Progenitor cell of endocrine pancreas (in vitro differentiated cells): ENCODE measurements at regions not wholly inside any gene's neighbourhood (a gene's known extent, or its start where the extent isn't known, plus 50 kb on each side); places are given as distances from the start of the nearest gene placed in this dataset.

Source experiments
- DNase-seq: peaks from one replicate; pipeline ENCODE4 v3.0.0; 2021; ENCODE audit warnings: low spot score; ENCODE audit not compliant: unreplicated experiment
- H3K27ac Mint-ChIP-seq: 2 replicates; pipeline ENCODE4 v1.8.0; 2021; ENCODE audit warnings: mild to moderate bottlenecking, moderate library complexity, mixed read lengths
- H3K27me3 Mint-ChIP-seq: 2 replicates; pipeline ENCODE4 v1.8.0; 2021; ENCODE audit warnings: mixed read lengths
- H3K36me3 Mint-ChIP-seq: 2 replicates; pipeline ENCODE4 v1.8.0; 2022; ENCODE audit warnings: mixed read lengths; ENCODE audit not compliant: insufficient read depth
- H3K4me1 Mint-ChIP-seq: 2 replicates; pipeline ENCODE4 v1.8.0; 2021; ENCODE audit warnings: low read depth, mixed read lengths
- H3K4me3 Mint-ChIP-seq: 2 replicates; pipeline ENCODE4 v1.8.0; 2021; ENCODE audit warnings: low read depth, mild to moderate bottlenecking, moderate library complexity, mixed read lengths
- H3K9me3 Mint-ChIP-seq: 2 replicates; pipeline ENCODE4 v1.8.0; 2021; ENCODE audit warnings: low read depth, mixed read lengths
- TF ChIP-seq, protein P1 (sequence below): fragments of 200-600 bp; sonication (generic); IDR thresholded peaks from one replicate; pipeline ENCODE4 v1.5.0; 2021; ENCODE audit warnings: antibody characterized with exemption, mild to moderate bottlenecking; ENCODE audit not compliant: unreplicated experiment

DNA sequence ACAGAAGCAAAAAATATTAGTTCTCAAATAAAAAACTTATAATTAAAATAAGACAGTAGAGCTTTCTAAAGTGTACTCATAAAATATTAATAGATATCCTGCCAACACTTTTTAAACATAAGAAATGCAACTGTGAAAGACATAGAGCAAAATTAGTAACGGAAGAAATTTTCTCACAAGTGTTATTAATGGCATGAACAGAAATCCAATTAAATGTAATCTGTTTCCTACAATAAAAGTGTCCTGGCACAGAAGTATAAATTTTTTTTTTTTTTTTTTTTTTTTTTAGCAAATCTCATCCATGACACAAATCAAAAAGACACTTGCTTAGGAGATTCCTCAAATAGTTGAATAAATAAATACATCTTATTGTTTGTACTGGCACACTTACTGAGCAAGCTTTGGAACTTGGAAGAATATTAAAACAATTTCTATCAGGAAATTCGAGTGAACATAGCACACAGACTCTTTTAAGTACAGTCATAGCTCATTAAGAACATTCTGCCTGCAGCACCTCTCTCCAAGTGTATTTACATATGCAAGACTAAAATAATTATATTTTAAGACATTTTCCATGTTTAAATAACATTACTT lies 227.2 kb upstream of the ROBO2 start:
- Mint-ChIP-seq H3K36me3 (no peaks in the 10 kb centered on the region), H3K9me3 (no peaks in the 10 kb centered on the region), H3K27me3 (peaks cover 13% of the 10 kb centered on the region), H3K4me1 (peaks cover 8% of the 10 kb centered on the region), H3K4me3 (no peak overlapping the region), H3K27ac (no peak overlapping the region)
- TF ChIP-seq, protein P1, sequence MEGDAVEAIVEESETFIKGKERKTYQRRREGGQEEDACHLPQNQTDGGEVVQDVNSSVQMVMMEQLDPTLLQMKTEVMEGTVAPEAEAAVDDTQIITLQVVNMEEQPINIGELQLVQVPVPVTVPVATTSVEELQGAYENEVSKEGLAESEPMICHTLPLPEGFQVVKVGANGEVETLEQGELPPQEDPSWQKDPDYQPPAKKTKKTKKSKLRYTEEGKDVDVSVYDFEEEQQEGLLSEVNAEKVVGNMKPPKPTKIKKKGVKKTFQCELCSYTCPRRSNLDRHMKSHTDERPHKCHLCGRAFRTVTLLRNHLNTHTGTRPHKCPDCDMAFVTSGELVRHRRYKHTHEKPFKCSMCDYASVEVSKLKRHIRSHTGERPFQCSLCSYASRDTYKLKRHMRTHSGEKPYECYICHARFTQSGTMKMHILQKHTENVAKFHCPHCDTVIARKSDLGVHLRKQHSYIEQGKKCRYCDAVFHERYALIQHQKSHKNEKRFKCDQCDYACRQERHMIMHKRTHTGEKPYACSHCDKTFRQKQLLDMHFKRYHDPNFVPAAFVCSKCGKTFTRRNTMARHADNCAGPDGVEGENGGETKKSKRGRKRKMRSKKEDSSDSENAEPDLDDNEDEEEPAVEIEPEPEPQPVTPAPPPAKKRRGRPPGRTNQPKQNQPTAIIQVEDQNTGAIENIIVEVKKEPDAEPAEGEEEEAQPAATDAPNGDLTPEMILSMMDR, result no peak
- no peak for DNase-seq

- H3K27ac Mint-ChIP-seq, result no peak overlapping the region
- H3K36me3 Mint-ChIP-seq, result peaks cover 2% of the 10 kb centered on the region
- TF ChIP-seq, protein P1, result no peak
- no peak for DNase-seq
- H3K4me3 Mint-ChIP-seq, result no peak overlapping the region
- H3K4me1 Mint-ChIP-seq, result peaks cover 20% of the 10 kb centered on the region
- H3K27me3 Mint-ChIP-seq, result peaks cover 11% of the 10 kb centered on the region
- H3K9me3 Mint-ChIP-seq, result peaks cover 12% of the 10 kb centered on the region
These were observed 224.3 kb upstream of the ROBO2 start for GRCh38 chr3:76815561-76815960.

- DNase-seq, result no peak
- no peak overlapping the region for H3K4me3 Mint-ChIP-seq
- TF ChIP-seq, protein P1, result no peak
- peaks cover 12% of the 10 kb centered on the region for H3K9me3 Mint-ChIP-seq
- H3K4me1 Mint-ChIP-seq, result peaks cover 20% of the 10 kb centered on the region
- peaks cover 16% of the 10 kb centered on the region for H3K27me3 Mint-ChIP-seq
- H3K36me3 Mint-ChIP-seq, result peaks cover 2% of the 10 kb centered on the region
- H3K27ac Mint-ChIP-seq, result no peak overlapping the region
These were observed 219.4 kb upstream of the ROBO2 start for GRCh38 chr3:76820481-76820880.

DNA sequence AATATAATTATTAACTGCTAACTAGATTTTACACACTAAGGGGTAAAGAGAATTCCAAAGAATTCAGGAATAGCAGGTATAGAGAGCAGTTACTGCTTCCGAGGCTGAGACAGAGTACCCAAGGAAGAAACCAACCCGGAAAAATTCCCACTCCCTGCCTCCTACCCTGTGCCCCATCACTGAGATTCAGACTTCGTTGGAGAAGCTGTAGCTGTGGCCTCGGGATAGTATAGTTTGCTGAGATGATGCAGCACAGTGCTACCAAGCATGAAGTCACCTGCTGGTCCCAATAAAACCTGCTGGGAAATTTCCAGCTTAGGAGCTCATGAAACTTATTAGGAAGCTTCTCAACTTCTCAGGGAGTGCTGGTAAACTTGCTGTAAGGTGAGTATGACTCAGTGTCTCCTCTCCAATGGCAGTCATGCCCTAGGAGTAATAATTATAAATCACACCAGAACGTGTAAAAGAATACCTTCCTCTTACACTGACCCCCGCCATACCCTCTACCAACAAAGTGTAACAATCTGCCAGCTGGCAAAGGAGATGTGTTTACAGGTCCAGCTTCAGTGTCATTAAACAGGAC lies 215.2 kb upstream of the ROBO2 start:
- no peaks in the 10 kb centered on the region for H3K9me3 Mint-ChIP-seq
- peaks cover 18% of the 10 kb centered on the region for H3K4me1 Mint-ChIP-seq
- H3K36me3 Mint-ChIP-seq, result no peaks in the 10 kb centered on the region
- DNase-seq, result no peak
- TF ChIP-seq, protein P1, result no peak
- H3K4me3 Mint-ChIP-seq, result no peak overlapping the region
- peaks cover 17% of the 10 kb centered on the region for H3K27me3 Mint-ChIP-seq
- H3K27ac Mint-ChIP-seq, result no peak overlapping the region

DNA sequence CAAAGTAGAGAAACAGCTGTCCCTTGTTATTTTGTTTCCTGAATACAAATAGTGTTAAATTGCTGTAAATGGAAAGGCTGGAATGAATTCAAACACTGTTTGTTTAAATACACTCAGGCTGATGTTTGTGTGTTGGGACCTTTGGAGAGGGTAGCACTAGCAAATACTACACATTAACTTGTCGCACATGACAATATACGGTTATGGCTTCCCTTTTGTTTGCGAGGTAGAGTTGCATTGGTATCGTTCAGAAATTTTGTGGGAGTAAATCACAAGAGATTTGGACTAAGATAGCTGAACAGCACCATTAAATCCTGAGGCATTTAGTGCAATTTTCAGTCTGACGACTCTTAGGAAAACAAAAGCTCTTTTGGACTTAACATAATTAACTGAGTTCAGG lies 213.0 kb upstream of the ROBO2 start:
- H3K9me3 Mint-ChIP-seq, result no peaks in the 10 kb centered on the region
- peaks cover 17% of the 10 kb centered on the region for H3K27me3 Mint-ChIP-seq
- no peak overlapping the region for H3K4me3 Mint-ChIP-seq
- TF ChIP-seq, protein P1, result no peak
- H3K36me3 Mint-ChIP-seq, result no peaks in the 10 kb centered on the region
- peaks cover 14% of the 10 kb centered on the region for H3K4me1 Mint-ChIP-seq
- no peak for DNase-seq
- no peak overlapping the region for H3K27ac Mint-ChIP-seq
